GM12878 (cell line): ENCODE measurements at regions not wholly inside any gene's neighbourhood (a gene's known extent, or its start where the extent isn't known, plus 50 kb on each side); places are given as distances from the start of the nearest gene placed in this dataset.

Source experiments
- ATAC-seq: fragments of 200-7000 bp; cut with Tn5 transposase; 3 replicates; pipeline ENCODE4 v1.9.1; 2020; ENCODE audit warnings: mild to moderate bottlenecking, moderate library complexity
- BruUV-seq: library from RNA; stranded (reverse); fragments of 400-500 nt; replicated peaks from 2 replicates; lab custom pipeline; 2021; lab: Mats Ljungman, UMichigan
- CTCF ChIA-PET: fragments of 300-600 bp; sonication (Branson Sonifier 250); formaldehyde crosslinking; extraction: SDS; loops from one replicate; lab custom pipeline; 2021; ENCODE audit warnings: inconsistent platforms; lab: Yijun Ruan, JAX
- POLR2A ChIA-PET: fragments of 350-600 bp; formaldehyde crosslinking; extraction: SDS; loops from one replicate; lab custom pipeline; 2021; ENCODE audit warnings: inconsistent platforms; lab: Charles Lee
- RAD21 ChIA-PET: fragments of 300-600 bp; sonication (Branson Sonifier 250); formaldehyde crosslinking; loops from one replicate; lab custom pipeline; 2023; ENCODE audit warnings: antibody characterized with exemption; ENCODE audit not compliant: unreplicated experiment; lab: Charles Lee
- SMC1A ChIA-PET: fragments of 300-600 bp; sonication (Branson Sonifier 250); formaldehyde crosslinking; loops from one replicate; lab custom pipeline; 2023; ENCODE audit not compliant: unreplicated experiment, uncharacterized antibody; lab: Charles Lee
- DNase-seq: peaks from one replicate; pipeline ENCODE4 v3.0.0-alpha.2; 2011; ENCODE audit warnings: low read depth, low spot score
- FAIRE-seq: peaks from 3 replicates; lab custom pipeline; 2011; peaks lifted over from hg19 to GRCh38; lab: Jason Lieb, UNC
- H2AFZ ChIP-seq: 2 replicates; pipeline ENCODE4 v1.6.0; 2011; ENCODE audit warnings: low read depth, low read length, control low read depth; ENCODE audit not compliant: control insufficient read depth
- H3K27ac ChIP-seq: 2 replicates; pipeline ENCODE4 v1.5.1; 2011; ENCODE audit warnings: control low read depth; ENCODE audit not compliant: control insufficient read depth, insufficient read depth
- H3K27me3 ChIP-seq, 2 experiments: replicated peaks in 1 of 2; 2 replicates each; pipeline versions ENCODE4 v1.6.0 to v1.6.1; 2011; ENCODE audit warnings: low read length in 1 of 2; ENCODE audit not compliant: control insufficient read depth in 2 of 2, insufficient read depth in 2 of 2
- H3K36me3 ChIP-seq, 2 experiments: 2 replicates each; pipeline ENCODE4 v1.5.1; 2011; ENCODE audit warnings: low read length in 1 of 2; ENCODE audit not compliant: control insufficient read depth in 2 of 2, insufficient read depth in 2 of 2
- H3K4me1 ChIP-seq: 2 replicates; pipeline ENCODE4 v1.6.1; 2011; ENCODE audit warnings: mild to moderate bottlenecking, low read length, moderate library complexity, mixed read lengths; ENCODE audit not compliant: control insufficient read depth, insufficient read depth
- H3K4me2 ChIP-seq: 2 replicates; pipeline ENCODE4 v1.6.0; 2011; ENCODE audit warnings: control low read depth; ENCODE audit not compliant: control insufficient read depth, insufficient read depth
- H3K4me3 ChIP-seq: fragments of 200-600 bp; sonication (generic); 2 replicates; pipeline ENCODE4 v1.5.1; 2016
- H3K79me2 ChIP-seq: 2 replicates; pipeline ENCODE4 v1.6.0; 2011; ENCODE audit warnings: low read length; ENCODE audit not compliant: control insufficient read depth, insufficient read depth
- H3K9ac ChIP-seq: 2 replicates; pipeline ENCODE4 v1.8.0; 2011; ENCODE audit warnings: low read length, control low read depth, mixed read lengths; ENCODE audit not compliant: control insufficient read depth, insufficient read depth
- H3K9me3 ChIP-seq: replicated peaks from 3 replicates; pipeline ENCODE4 v1.5.1; 2011; ENCODE audit warnings: mild to moderate bottlenecking, low read length; ENCODE audit not compliant: control insufficient read depth, insufficient read depth
- H4K20me1 ChIP-seq: 2 replicates; pipeline ENCODE4 v1.6.0; 2011; ENCODE audit not compliant: control insufficient read depth, insufficient read depth
- CBX5 ChIP-seq: sonication (generic); IDR thresholded peaks from 2 replicates; pipeline ENCODE4 v1.6.1; 2016; ENCODE audit warnings: low read depth, moderate library complexity, mild to moderate bottlenecking, inconsistent platforms
- CHD1 ChIP-seq: IDR thresholded peaks from 2 replicates; pipeline ENCODE4 v1.6.1; 2012; ENCODE audit warnings: low read depth, low read length, improper control_type of control experiment
- EGR1 ChIP-seq, 2 experiments: IDR thresholded peaks; 1 replicate in 1 of 2; 2 replicates in 1 of 2; pipeline ENCODE4 v1.6.1; 2011 to 2012; ENCODE audit warnings: low read depth in 2 of 2, low read length in 2 of 2, borderline replicate concordance in 1 of 2, mild to moderate bottlenecking in 1 of 2, moderate library complexity in 1 of 2
- HDAC6 ChIP-seq: fragments of 200-600 bp; sonication (generic); IDR thresholded peaks from one replicate; pipeline ENCODE4 v1.8.0; 2017; ENCODE audit warnings: antibody characterized with exemption; ENCODE audit not compliant: unreplicated experiment
- NBN ChIP-seq: fragments of 450-650 bp; IDR thresholded peaks from 2 replicates; pipeline ENCODE4 v1.6.1; 2016
- NKRF ChIP-seq: fragments of 450-650 bp; conservative IDR thresholded peaks from 2 replicates; pipeline ENCODE4 v1.6.1; 2017; ENCODE audit warnings: mild to moderate bottlenecking, moderate library complexity
- NR2C1 ChIP-seq: fragments of 450-650 bp; IDR thresholded peaks from 2 replicates; pipeline ENCODE4 v1.6.1; 2017; ENCODE audit warnings: antibody characterized with exemption, mild to moderate bottlenecking, moderate library complexity
- PAX5 ChIP-seq: IDR thresholded peaks from 2 replicates; pipeline ENCODE4 v1.6.1; 2011; ENCODE audit warnings: low read depth, low read length, borderline replicate concordance
- PAX8 ChIP-seq: fragments of 450-650 bp; IDR thresholded peaks from 2 replicates; pipeline ENCODE4 v1.6.1; 2017; ENCODE audit warnings: mild to moderate bottlenecking, moderate library complexity
- SMAD5 ChIP-seq: IDR thresholded peaks from 2 replicates; pipeline ENCODE4 v1.6.1; 2016; ENCODE audit warnings: antibody characterized with exemption, low read depth
- SPI1 ChIP-seq: IDR thresholded peaks from 2 replicates; pipeline ENCODE4 v1.6.1; 2011; ENCODE audit warnings: low read depth, mild to moderate bottlenecking, low read length, moderate library complexity, borderline replicate concordance; ENCODE audit not compliant: insufficient read depth
- ZNF207 ChIP-seq: fragments of 450-650 bp; IDR thresholded peaks from 2 replicates; pipeline ENCODE4 v1.6.1; 2014; ENCODE audit warnings: antibody characterized with exemption, mild to moderate bottlenecking, borderline replicate concordance
- ZZZ3 ChIP-seq: IDR thresholded peaks from 2 replicates; pipeline ENCODE4 v1.6.1; 2011; ENCODE audit warnings: low read depth; ENCODE audit not compliant: control insufficient read depth, insufficient read length
- WGBS: methylation state at CpG from one replicate; pipeline ENCODE4 v1.1.6; 2016; ENCODE audit warnings: low lambda C conversion rate; ENCODE audit not compliant: insufficient replicate concordance, insufficient coverage; ENCODE audit errors: missing lambda C conversion rate; 5-methylcytosine and 5-hydroxymethylcytosine counted together
- in situ Hi-C: fragments of 300-500 bp; cut with MboI; formaldehyde crosslinking; loops from 9 replicates; pipeline ENCODE4 v1.14.3; 2018; ENCODE audit warnings: mixed read lengths
- intact Hi-C: fragments of 100-400 bp; cut with micrococcal nuclease; formaldehyde crosslinking; loops from one replicate; pipeline ENCODE4 v1.14.2; 2022; ENCODE audit not compliant: unreplicated experiment
- TF ChIP-seq, protein P1 (sequence below): fragments of 450-650 bp; formaldehyde crosslinking; IDR thresholded peaks from 2 replicates; pipeline ENCODE4 v1.5.0; 2022; ENCODE audit warnings: mild to moderate bottlenecking, missing genetic modification characterization

GRCh38 chr16:79748629-79749028 is 148.1 kb upstream of the MAF start:
- H3K36me3 ChIP-seq = no peaks in the 10 kb centered on the region
- H3K27ac ChIP-seq = no peak overlapping the region
- DNase-seq (no peak), FAIRE-seq (no peak), ATAC-seq (no peak)
- H2AFZ ChIP-seq = no peak overlapping the region
- no peak overlapping the region for H3K9ac ChIP-seq
- SMC1A ChIA-PET = no interaction called here
- in situ Hi-C loops (no loop called here), intact Hi-C loops (no loop called here)
- CTCF ChIA-PET = no interaction called here
- H3K4me2 ChIP-seq = no peak overlapping the region
- H3K79me2 ChIP-seq = no peaks in the 10 kb centered on the region
- no peaks in the 10 kb centered on the region for H3K9me3 ChIP-seq
- WGBS = 0% methylated on average over 2 of the region's 2 CpGs
- no peaks in the 10 kb centered on the region; a peak in 1 of 4 replicates for H3K27me3 ChIP-seq
- POLR2A ChIA-PET = no interaction called here
- TF ChIP-seq EGR1 (IDR thresholded peaks at IDR 0.05; ENCODE audit: borderline replicate concordance in 1 of 2, low read depth in 2 of 2, low read length in 2 of 2) = no peak
- no peak for TF ChIP-seq SMAD5
- no peak for TF ChIP-seq ZZZ3
- no peak for TF ChIP-seq ZNF207
- TF ChIP-seq CHD1 = no peak
- TF ChIP-seq NBN = no peak
- no peak for TF ChIP-seq HDAC6
- TF ChIP-seq PAX8 = no peak
- no peak for TF ChIP-seq SPI1
- no peak for TF ChIP-seq NR2C1
- TF ChIP-seq CBX5 = no peak
- TF ChIP-seq NKRF = no peak
- no peak for TF ChIP-seq PAX5
- TF ChIP-seq, protein P1, sequence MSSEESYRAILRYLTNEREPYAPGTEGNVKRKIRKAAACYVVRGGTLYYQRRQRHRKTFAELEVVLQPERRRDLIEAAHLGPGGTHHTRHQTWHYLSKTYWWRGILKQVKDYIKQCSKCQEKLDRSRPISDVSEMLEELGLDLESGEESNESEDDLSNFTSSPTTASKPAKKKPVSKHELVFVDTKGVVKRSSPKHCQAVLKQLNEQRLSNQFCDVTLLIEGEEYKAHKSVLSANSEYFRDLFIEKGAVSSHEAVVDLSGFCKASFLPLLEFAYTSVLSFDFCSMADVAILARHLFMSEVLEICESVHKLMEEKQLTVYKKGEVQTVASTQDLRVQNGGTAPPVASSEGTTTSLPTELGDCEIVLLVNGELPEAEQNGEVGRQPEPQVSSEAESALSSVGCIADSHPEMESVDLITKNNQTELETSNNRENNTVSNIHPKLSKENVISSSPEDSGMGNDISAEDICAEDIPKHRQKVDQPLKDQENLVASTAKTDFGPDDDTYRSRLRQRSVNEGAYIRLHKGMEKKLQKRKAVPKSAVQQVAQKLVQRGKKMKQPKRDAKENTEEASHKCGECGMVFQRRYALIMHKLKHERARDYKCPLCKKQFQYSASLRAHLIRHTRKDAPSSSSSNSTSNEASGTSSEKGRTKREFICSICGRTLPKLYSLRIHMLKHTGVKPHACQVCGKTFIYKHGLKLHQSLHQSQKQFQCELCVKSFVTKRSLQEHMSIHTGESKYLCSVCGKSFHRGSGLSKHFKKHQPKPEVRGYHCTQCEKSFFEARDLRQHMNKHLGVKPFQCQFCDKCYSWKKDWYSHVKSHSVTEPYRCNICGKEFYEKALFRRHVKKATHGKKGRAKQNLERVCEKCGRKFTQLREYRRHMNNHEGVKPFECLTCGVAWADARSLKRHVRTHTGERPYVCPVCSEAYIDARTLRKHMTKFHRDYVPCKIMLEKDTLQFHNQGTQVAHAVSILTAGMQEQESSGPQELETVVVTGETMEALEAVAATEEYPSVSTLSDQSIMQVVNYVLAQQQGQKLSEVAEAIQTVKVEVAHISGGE = no peak
- H3K4me3 ChIP-seq = no peak overlapping the region
- H4K20me1 ChIP-seq = no peaks in the 10 kb centered on the region
- no TSS peak for BruUV-seq
- no peaks in the 10 kb centered on the region for H3K4me1 ChIP-seq
- RAD21 ChIA-PET = no interaction called here
